Activated T-helper 1 cell treated with Interleukin-2 at 50 U/mL for 16 hours (primary cell): ENCODE measurements at regions not wholly inside any gene's neighbourhood (a gene's known extent, or its start where the extent isn't known, plus 50 kb on each side); places are given as distances from the start of the nearest gene placed in this dataset.

Source experiments
- DNase-seq: peaks from one replicate; pipeline ENCODE4 v3.0.0-alpha.2; 2020; ENCODE audit warnings: low read depth

- no peak for DNase-seq
Observed at GRCh38 chr6:40194447-40195170, 260.3 kb upstream of the MOCS1 start.

DNA sequence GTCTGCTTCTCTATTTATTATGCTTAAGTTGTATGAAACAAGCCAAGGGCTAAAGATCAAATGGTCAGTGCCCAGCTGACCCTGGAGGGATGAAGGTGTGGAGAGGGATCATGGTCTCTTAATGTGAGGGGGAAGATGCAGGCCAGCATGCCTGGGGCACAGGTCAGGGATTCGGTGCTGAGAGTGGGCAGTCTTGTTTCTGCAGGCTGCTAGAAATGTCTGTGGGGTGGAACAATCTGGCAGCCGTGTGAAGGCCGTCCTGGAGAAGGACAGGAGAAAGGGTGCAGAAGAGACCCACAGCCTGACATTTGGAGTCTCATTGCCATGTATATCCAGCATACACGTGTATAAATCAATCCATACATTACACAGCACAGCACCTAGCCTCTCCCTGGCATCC lies 258.3 kb upstream of the MOCS1 start:
- DNase-seq = no peak

DNA sequence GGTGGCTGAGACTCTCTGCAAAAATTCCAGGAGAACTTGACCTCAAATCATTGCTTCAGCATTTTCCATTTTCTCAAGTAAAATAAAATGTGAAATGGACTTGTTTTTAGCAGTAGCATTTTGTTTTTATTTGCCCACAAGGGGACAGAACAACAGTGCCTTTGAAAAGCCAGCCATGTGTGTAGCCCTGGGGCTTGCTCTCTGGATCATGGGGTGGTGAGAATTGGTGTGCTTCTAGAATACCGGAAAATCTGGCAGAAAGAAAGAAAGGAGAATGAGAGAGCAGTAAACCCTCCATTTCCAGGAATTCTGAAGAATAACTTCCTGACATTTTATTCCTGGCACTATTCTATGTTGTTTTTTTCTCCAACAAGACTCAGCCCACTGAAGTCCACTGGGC lies 254.7 kb upstream of the MOCS1 start:
- DNase-seq = no peak

- no peak for DNase-seq
Observed at GRCh38 chr6:40187535-40188144, 253.4 kb upstream of the MOCS1 start.

GRCh38 chr6:40185486-40185885 lies 251.2 kb upstream of the MOCS1 start:
- DNase-seq = no peak

DNA sequence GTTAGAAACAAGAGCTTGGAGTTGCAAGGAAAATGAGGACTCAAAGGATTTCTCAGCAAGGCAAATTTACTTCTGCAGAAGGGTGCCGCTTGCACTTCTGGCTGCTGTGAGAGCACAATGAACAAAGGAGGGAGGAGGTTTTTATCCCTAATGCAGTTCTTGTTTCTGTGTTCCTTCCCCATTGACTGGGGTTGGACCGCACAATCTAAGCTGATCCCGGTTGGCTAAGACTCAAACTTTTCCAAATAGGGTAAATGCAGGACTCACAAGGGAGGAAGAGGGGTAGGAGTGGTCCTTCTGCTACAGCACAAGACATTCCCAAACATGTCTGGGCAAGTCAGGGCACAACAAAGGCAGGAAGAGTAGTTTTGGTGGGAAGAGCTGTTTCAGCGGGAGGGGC lies 249.6 kb upstream of the MOCS1 start:
- no peak for DNase-seq

GRCh38 chr6:40181367-40181766 lies 247.1 kb upstream of the MOCS1 start:
- no peak for DNase-seq

GRCh38 chr6:40180271-40180670 lies 246.0 kb upstream of the MOCS1 start:
- no peak for DNase-seq

DNA sequence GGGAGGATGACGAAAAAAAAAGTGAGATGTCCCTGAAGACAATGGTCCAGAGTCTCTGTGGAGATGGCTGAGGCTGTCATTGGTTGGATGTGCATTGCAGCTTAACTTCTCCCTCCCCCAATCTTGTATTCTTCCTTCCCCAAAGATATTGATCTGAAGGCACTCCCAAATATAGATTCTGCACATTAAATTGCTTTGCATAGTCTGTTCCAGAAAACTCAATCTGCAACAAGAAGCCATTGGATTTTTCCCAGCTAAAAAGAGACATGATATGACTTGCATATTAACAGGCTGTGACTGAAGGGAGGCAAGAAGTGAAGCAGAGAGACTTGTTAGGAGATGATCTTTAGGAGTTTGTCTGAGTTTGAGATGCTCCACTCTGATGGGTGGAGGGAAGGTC lies 245.2 kb upstream of the MOCS1 start:
- no peak for DNase-seq

DNA sequence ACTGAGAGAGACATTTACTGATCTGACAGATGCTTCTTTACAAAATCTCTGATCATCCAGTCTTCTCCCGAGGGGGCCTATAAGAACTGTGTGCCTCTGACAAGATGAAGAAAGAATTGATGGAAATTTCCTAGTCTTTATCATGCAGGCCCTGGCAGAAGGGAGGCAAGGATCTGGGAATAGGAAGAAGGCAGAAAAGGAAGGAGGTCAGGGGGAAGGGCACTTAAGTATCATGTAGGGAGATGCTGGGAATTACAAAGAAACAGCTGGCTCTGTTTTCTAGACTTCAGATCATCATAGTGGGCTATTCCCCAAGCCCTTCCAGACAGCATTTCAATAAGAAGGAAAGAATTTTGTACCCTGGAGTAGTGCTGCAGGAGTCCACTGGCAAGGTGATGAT lies 243.3 kb upstream of the MOCS1 start:
- DNase-seq = no peak

GRCh38 chr6:40176152-40176551 lies 241.9 kb upstream of the MOCS1 start:
- DNase-seq = no peak

DNA sequence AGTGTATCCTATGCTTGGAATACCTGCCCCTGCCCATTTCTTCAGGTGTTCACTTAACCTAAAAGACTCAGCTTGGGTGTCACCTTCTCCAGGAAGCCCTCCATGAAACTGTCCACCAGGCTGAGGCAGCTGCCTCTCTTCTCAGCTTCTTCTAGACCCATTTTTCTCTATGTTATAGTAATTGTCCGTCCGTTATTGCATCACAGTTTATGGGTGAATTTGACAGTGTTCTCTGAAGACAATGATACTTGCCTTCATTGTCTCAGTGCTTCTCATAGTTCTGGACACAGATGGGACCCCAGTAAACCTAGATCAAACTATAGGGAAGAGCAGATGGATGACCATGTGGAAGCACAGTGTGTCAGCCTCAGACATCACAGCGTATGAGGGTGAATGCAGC lies 238.0 kb upstream of the MOCS1 start:
- DNase-seq = no peak

DNA sequence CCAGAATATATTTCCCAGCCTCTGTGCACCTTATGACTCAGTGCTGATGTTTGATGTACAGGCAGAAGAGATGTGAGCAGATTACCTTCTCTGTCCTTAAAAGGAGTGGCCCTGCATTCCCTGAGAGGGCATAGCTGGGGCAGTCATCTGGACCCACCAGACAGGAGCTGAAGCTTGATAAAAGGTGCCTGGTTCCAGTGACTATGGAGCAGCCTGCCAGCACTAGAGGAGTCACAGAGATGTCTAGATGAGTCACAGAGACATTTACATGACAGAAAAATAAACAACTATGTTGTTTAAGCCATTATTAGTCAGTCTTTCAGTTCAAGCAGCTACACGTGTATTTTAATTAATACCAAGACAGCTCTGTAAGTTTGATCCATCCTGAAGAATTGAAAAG lies 237.1 kb upstream of the MOCS1 start:
- DNase-seq = no peak

DNA sequence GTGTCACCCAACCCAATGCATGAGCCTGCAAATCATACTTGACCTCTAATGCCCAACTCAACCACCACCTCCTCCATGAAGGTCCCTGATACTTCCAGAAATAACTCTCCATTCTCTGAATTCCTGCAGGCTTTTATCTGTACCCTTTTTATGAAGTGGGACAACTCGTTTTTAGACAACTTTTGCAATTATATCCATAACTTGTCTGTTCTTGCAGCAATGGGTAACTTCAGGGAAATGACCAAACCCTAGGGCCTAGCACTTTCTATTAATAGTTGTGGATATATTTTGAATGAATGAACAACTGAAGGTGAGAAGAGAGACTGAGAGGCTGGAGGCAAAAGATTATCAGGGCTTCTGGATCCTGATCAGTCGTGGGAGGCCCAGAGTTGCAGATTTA lies 236.6 kb upstream of the MOCS1 start:
- DNase-seq = no peak

GRCh38 chr6:40169878-40170277 lies 235.6 kb upstream of the MOCS1 start:
- no peak for DNase-seq

GRCh38 chr6:40166963-40167362 lies 232.7 kb upstream of the MOCS1 start:
- no peak for DNase-seq

DNA sequence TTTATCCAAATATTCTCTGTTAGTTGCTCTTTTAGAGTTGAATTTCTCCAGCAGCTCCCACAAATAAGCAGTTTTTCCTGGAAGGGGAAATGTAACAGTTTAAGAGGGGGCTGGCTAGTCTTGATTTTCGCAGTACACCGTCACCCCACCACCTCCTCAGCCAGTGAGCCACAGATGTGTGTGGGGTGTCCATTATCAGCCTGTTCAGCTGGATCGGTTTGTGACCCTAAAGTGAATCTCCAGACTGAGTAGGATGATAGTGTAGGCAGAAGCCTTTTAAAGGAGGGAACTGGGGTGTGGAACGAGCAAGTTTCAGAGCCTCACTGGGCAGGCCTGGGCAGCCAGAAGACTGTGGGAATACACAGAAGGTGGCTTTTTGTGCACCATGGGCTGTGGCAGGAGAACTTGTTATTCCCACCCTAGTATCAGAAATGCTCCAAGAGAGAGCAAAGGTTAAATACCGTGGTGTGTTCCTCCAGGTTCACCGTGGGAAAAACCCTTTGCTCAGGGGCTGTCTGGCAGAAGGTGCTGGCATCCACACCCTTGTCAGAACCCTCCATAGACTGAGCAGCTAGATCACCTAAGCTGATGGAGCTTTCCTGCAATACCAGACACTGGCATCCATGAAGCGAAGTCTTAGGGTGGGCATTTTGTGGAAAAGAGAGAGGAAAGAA lies 230.9 kb upstream of the MOCS1 start:
- no peak for DNase-seq

- DNase-seq = no peak
Observed at GRCh38 chr6:40164345-40164755, 230.1 kb upstream of the MOCS1 start.

GRCh38 chr6:40163924-40164323 lies 229.7 kb upstream of the MOCS1 start:
- DNase-seq = no peak

- DNase-seq = no peak
Observed at GRCh38 chr6:40162074-40162473, 227.8 kb upstream of the MOCS1 start.

DNA sequence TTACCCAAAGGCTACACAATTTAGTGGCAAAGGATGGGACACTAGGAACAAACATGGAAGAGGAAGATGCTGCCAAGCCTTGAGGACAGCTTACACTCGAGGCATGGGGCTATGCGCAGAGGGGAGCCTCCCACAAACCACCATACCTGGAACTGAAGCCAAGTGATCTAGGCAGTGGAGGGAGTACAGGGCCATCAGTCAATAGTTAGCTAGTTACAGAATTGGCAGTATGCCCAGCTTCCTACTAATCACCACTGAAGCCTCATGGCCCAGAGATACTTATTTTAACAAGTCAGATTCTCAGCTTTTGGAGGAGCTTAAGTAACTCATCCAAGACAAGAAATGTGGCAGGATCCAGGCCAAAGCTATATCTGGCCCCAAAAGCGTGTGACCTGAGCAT lies 226.6 kb upstream of the MOCS1 start:
- DNase-seq = no peak

DNA sequence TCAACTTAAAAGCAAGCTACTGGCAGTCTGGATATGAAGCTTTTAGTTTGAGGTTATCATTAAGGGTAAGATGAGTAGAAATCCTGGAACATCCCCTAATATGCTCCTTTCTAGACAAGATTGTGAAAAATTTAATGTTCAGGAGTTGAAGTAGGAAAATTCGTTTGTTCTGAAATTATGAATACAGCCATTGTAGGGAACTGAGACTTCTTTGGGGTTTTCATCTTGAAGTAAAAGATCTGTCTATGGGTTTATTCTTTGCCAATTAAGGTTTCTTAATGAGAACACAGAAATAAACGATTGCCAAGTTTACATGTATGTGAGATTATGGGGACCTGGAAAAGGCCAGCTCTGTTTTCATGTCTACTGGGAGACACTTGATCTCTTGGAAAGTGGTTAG lies 225.6 kb upstream of the MOCS1 start:
- no peak for DNase-seq

GRCh38 chr6:40152701-40153436 lies 218.6 kb upstream of the MOCS1 start:
- DNase-seq = no peak
